ENCODE measurements at regions not wholly inside any gene's neighbourhood (a gene's known extent, or its start where the extent isn't known, plus 50 kb on each side); places are given as distances from the start of the nearest gene placed in this dataset.
"Not testable (repeated sequence)": the region's sequence is repeated elsewhere in the genome, so short reads cannot be mapped to it uniquely, and the experiment has no call there.

DNA sequence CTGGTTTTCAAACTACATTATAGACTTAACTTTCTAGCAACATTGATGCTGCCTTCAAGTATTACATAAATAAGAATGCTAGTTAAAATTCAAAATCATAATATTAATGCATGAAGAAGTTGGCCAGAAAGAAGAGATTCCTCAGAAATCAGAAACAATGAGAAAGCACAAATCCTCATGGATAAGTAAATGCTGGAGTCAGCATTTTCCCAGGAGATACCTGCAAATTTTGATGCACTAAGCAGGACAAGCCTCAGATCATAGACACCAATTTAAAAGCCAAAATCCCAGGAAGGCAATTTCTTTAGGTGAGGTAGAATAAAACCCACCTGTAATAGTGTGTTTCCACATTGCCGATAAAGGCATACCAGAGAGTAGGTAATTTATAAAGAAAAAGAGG lies 305.2 kb upstream of the TBX18 start:
- no peak for DNase-seq

DNA sequence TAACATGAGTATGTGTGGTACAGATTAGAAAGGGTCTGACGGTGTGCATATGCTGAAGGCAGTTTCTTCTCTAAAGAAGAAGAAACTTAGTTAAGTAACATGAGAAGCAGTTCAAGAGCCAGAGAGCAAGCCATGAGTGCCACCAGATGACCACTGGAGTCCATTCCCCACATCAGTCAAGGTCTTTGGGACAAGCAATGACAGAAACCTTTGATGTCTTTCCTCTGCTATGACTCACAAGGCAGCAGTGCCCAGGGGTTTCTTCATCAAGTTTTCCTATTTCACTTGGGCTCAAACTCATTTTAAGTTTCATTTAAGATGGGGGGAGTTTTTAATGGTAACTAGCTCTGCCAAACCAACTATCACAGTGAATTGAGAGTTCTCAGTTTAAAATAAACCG lies 303.8 kb upstream of the TBX18 start:
- DNase-seq: no peak

DNA sequence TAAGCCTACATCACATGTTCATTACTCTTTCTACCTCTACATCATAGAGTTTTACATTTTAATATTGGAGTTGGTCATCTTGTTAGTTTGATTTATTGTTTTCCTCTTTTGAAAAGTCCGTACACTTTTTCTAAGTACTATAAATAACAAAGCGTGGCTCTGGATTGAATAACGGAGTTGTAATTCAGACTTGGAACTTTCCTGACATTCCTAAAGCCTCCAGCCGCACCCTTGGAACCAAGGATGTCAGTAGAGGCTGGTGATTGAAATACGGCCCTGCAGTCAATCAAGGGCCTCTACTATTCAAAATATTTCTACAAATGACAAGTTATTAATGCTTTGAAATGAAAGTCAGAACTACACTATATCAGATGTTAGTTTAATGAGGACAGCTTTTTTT lies 301.9 kb upstream of the TBX18 start:
- no peak for DNase-seq

DNA sequence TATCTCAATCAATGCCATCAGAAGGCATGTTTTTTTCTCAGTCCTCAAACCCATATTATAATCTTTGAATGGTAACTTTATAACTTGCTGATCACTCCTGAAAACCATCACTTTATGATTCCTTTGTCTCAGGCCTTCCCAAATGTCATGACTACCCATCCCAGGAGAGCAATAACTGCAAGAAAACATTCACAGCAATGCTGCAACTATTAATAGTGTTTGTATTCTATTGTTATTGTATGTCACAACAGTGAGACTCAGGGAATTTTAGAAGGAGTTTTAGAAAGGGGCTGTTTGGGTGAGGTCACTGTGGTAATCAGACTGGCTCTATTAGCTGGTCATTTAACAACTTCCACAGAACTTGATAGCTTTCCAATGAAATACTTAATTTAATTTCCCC lies 301.4 kb upstream of the TBX18 start:
- DNase-seq: no peak

DNA sequence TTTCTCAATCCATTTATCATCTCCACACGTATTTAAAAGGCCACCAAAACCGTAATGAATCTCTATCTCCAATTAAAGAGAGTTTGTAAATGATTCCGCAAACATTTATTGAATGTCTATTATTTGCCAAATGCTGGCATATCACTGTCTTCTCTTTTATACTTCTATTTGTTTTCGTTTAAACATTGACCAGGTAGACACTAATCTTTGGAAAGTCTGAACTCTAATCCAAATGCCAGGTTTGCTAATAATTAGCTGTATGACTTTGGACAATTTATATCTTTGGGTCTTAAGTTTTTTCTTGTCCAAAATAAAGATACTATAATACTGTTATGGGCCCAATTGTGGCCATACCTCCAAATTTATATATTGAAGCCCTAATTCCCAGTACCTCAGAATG lies 299.2 kb upstream of the TBX18 start:
- no peak for DNase-seq

DNA sequence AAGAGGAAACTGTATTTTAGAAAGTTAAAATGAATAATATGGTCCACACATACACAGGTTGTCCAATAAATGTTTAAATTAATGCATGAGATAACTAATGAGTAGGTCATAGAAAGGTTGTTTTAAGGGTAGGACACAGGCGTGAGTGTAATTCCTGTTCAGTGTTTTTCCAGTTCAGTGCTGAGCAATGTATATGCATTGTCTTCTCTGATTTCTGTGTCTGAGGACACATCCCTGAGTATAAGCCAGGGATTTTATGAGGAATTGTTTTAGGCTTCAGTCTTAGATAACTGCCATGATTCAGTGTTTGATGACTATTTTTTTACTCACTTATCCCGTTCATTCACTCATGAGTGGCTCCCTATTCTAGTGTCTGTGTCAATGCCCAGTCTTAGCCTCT lies 298.5 kb upstream of the TBX18 start:
- no peak for DNase-seq

DNA sequence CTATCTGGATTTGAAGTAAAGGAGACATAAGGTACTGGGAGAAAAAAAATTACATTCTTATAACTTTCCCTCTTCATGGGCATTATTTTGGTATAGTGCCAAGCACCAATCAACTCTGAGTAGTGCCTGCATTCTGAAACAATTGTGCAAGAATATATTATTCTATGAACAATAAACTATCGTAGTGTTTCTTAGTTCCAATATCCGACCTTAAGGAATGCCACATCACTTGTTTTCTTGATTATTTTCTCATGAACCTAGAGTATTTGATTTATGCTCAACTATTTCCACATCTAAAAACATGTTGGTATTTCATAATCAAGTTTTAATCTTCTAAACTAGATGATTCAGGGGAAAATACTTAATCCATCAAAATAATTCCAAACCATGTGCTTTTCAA lies 294.4 kb upstream of the TBX18 start:
- DNase-seq: no peak

DNA sequence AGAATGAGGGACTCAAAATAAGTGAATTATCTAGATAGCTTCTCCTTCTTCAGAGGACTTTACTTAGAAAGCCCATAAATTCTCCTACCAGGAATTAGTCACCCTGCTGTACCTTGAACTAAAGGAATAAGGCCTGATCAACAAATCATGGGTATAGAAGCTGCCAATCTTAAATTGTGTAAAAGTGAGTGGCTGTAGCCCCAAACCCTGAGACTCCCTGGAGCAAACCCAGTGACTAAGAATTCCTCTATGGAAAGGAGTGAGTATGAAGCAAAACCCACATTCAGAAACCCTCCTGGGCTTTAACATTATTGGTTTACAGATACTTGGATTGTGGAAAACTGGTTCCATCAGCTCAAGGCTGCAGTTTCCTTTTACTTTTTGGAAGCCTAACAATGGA lies 285.8 kb upstream of the TBX18 start:
- no peak for DNase-seq

DNA sequence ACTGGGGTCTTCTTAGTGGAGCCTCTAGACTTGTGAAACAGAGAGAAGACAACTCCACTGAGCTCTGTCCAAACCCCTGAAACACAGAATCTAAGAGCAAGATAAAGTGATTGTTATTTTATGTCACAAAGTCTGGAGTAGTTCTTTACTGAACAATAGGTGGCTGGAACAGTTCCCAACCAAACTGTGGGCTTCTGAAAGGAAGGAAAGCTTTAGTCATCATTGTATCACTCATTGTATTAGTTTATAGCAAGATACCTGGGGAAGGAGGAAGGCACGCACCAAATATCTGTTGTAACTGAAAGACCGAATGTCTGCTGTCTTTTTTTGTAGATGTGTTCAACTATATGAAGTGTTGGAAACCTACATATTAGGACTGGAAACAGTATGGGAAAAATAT lies 284.9 kb upstream of the TBX18 start:
- DNase-seq: no peak

DNA sequence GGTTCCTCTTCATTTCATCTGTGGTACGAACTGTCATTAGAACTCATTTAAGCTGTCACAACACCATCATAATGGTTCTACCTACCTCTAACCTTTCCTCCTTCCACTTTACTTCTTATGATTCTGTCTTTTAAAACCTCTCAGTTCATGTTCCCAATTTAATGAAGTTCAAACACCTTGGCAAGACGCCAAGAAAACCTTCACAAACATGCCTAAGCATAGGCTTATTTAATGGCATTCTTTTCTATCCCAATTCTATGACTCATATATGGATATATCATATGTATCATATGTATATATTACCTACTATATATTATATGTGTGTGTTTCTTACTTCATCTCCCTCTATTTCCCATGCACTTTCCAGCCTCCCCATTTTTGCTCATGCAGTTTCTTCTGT lies 283.4 kb upstream of the TBX18 start:
- DNase-seq: no peak

DNA sequence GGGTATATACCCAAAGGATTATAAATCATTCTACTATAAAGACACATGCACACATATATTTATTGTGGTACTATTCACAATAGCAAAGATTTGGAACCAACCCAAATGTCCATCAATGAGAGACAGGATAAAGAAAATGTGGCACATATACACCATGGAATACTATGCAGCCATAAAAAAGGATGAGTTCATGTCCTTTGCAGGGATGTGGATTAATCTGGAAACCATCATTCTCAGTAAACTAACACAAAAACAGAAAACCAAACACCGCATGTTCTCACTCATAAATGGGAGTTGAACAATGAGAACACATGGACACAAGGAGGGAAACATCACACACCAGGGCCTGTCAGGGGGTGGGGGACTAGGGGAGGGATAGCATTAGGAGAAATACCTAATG lies 281.4 kb upstream of the TBX18 start:
- DNase-seq: not testable (repeated sequence)

DNA sequence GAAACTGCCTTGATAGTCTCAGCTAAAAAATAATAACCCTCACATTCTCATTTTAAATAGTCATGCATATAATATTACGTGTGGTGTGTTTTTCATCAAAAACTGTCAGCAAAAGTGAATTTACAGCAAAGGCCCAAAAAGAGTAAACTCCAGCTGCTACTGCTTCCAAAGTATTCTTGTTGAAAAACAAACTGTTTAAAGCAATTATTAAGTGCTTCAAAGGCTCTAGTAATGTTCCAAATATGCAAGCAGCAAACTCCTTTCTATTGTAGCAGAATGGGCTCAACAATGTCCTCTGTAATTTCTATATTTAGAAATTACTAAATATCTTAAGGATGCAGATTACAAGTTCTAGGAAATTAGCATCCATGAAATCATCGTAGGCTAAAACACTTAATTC lies 280.0 kb upstream of the TBX18 start:
- no peak for DNase-seq

DNA sequence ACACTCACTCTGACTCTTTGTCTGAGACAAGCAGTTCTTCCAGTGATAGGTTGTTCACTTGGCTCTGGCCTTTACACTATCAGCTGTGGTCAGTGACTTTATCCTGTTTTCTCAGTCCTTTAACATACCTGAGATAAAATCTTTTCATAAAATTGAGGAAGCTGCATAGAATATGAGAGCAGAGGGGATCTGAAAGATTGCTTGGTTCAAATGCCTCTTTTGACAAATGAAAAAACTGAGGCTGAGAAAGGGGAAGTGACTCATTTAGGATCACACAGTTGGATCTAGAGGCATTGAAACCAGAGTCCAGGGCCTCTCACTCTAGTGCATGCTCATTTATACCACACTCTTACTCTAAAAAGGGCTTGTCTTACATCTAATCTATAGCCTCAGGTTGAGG lies 277.0 kb upstream of the TBX18 start:
- no peak for DNase-seq

DNA sequence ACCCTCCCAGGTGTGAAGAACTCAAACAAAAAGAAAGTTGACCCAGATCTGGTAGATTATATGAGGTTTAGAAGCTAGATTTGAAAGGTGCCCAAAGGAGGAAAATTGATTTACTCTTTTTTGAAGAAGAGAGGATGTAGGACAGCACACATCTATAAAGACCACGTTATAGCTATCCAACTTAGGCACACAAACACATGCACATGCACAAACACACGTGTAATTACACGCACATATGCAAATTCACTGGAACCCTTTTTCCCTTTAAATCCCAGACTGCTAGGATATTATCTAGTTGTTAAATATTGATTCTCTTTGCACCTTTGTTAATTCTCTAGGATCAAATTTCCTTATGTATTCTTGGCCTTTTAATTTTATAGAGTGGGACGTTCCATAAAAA lies 272.8 kb upstream of the TBX18 start:
- no peak for DNase-seq

DNA sequence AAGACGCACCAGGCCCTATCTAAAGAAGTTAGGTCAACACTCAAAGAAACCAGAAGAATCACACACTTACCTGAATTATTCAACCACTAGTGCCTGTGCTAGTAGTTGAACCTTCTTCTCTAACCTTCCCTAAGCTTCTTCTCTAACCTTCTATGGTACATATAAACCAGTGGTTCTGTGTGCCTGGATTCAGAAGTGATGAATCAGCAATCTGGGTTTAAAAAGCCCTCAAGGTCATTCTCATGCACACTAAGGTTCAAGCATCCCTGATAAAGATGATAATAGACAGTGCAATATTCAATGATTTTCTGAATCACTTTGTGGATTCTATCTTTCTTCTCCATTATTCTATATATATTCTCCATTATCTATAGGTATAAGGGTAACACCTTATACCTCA lies 271.4 kb upstream of the TBX18 start:
- no peak for DNase-seq

DNA sequence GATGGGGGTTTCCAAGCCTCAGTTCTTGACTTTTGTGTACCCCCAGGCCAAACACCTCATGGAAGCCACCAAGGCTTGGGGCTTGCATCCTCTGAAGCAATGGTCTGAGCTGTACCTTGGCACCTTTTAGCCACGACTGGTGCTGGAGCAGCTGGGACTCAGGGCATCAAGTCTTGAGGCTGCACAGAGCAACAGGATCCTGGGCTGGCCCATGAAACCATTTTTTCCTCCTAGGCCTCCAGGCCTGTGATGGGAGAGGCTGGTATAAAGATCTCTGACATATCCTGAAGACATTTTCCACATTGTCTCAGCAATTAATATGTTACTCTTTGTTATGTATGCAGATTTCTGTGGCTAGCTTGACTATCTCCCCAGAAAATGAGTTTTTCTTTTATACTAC lies 269.1 kb upstream of the TBX18 start:
- no peak for DNase-seq

DNA sequence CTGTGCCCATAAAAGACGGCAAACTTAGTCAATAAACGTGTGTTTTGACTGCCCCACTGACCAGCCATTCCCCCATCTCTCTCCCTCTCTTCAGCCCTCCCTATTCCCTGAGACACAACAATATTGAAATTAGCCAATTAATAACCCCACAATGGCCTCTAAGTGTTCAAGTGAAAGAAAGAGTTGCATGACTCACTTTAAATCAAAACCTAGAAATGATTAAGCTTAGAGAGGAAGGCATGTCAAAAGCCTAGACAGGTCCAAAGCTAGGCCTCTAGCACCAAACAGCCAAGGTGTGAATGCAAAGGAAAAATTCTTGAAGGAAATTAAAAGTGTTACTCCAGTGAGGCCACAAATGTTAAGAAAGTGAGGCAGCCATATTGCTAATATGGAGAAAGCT lies 261.6 kb upstream of the TBX18 start:
- no peak for DNase-seq

DNA sequence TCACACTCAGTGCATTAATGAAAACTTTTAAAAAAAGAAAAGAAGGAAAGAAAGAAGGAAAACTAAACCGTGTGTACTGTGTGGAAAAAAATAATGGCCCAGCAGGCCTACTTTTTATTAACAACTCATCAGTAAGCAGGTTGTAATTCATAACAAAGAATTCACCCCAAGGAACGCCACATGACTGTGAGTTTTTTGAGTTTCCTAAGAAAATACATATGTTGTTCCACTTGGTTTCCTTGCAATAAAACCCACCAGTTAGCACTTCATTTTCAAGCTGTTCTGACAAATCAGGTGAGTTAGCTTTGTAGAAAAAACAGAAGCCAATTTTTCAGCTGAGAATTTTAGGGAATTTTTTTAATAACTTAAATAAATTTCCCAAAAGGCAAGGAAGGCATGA lies 259.3 kb upstream of the TBX18 start:
- no peak for DNase-seq

DNA sequence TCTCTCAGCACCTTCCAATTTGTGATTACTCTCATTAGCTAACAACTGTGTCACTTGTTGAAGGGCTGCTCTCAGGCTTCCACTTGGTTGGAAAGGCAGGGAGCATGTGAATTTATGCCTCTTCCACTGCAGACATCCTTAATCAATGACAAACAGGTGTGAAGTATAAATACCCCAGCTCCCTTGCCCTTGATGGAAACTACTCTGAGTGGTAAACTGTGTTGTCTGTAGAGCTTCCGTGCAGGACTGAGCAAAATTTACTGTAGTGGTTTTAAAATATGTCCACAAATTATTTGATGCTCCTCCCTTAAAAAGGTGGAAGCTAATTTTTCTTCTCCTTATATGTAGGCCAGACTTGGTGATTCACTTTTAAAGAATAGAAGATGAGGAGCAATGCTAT lies 253.0 kb upstream of the TBX18 start:
- no peak for DNase-seq

DNA sequence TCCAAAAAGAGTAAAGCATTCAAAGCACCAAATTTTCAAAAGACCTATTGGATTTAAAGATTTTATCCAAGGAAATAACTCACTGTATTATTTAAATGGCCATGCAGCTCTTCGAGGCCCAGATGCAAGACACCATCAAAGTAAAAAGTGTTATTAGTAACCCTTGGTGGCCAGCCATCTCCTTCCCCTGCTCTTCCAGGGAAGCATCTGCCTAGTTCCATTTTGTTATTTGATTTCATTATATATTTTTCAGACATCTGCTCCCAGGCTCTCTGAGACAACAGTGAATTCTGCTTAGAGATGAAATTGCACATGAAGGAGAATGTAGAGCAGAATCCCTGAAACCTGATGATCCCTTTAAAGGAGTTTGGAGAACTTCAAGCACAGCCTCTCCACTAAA lies 252.3 kb upstream of the TBX18 start:
- DNase-seq: no peak

DNA sequence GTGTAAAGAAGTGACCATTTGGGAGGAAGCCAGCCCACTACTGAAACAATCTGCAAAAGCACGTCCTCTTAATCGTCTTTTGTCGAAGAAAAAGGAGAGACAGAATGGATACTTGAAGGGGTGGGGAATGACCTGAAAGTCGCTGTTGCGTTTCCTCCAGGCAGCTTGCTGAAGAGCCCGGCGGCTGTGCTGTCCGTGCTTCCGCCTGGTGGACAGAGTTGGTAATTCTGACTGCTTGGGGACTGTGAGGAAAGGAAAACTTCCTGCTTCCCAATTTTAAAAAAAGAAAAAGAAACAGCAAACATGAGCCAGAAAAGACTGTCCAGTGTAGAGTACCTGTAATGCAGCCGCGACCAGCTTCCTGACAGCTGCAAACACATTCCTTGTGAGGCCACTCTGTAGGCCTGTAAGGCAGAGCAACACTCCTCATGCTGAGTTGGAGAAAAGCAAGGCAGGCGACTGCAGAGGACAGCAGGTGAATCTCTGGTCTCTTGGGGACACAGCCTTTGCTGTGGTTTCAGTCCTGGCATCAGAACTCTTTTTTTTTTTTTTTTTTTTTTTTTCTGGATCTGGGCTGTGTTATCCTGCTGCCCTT lies 251.1 kb upstream of the TBX18 start:
- DNase-seq: no peak

DNA sequence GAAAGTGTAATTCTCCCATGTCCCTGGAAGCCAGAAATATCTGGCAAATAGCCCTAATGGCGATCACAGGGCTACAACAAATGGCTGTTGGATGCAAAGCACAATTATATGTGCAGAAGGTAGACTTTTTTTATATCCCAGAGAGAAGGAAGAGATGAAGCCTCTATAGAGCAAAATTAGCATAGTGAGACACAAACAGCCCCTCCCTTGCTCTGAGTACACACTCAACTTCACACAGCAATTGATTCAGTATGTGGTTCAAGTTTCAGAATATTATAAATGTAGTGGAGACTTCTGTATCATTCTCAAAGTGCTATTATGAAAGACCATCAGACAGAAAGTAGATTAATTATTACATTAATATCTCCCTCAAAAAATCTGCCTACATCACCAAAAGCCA lies 246.5 kb upstream of the TBX18 start:
- DNase-seq: no peak

DNA sequence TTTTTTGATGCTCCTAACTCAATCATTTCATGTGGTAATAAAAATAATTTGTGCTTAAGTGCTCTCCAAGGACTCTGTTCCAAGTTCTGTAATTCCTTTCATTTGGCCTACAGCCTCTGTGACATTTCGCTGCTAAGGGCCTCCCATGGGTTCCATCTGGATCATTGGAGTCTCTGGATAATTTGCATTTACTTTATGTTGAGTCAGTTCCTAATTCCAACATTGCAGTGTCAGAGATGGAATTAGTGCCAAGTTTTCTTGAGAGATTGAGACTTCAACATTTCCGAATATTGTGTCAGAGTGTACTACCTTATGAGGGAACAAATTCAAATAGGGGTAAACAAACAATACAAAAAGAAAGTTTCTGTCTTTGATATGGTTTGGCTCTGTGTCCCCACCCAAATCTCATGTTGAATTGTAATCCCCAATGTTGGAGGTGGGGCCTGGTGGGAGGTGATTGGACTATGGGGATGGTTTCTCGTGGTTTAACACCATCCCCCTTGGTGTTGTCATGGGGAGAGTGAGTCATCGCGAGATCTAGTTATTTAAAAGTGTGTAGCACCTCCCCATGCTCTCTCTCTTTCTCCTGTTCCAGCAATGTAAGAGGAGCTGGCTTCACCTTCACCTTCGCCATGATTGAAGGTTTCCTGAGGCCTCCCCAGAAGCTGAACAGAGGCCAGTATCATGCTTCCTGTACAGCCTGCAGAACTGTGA lies 244.1 kb upstream of the TBX18 start:
- no peak for DNase-seq

DNA sequence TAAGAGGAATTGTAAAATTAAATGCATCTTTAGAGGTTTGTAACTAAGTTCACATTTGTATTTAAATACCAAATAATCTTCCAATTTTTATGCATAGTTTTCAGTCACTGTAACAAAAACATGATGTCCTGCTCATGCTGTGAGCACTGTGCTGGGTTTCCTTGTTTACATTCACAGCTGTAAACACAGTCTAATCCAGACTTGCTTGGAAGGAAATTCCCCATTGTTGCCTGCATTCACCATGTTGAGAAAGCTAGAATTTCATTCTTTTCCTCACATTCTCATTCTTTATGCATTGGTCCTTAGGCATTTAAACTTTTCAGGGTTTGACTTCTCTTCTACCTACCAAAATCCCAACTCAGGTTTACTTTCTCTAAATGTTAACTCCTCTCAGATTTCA lies 242.0 kb upstream of the TBX18 start:
- DNase-seq: no peak

DNA sequence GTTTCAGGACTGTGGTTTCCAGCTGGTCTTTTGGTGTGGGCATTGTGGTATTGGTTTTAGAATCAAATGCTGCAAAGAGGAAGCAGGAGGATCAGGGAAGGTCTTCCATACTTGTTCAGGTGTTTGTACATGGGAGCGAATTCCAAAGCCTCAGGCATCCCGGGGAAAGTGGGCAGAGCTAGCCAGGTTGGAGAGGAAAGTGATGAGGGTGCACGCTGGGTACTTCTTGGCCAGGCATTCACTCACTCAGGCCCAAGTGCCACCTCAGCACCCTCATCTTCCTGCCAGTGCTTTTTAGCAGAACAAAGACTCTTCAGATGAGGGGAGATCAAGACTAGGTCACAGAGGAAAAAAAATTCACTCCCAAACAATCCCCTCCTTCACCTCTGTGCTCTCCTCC lies 241.1 kb upstream of the TBX18 start:
- no peak for DNase-seq
